ENCODE measurements at regions not wholly inside any gene's neighbourhood (a gene's known extent, or its start where the extent isn't known, plus 50 kb on each side); places are given as distances from the start of the nearest gene placed in this dataset.

DNA sequence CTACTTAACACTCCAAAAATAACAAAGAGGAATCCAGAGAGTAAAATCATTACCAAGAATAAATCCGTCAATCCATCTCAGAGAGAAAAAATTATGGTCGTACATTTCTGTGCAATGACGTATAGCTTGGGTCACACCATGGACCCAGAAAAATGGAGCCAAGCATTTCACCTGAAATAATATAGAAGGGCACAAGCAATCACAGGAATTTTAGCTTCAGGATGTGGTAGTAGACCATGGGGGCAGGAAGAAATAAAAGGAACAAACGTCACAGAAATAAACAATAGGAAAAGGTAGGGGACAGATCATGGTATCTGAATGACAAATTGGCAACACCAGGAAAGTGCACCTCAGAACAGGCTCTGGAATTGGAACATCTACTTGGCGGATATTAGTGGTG, 231.0 kb downstream of the PLK2 start:
- H3K4me3 ChIP-seq (ENCODE audit: low read length): no peak overlapping the region
- DNase-seq (ENCODE audit: low read depth, low spot score): no peak

DNA sequence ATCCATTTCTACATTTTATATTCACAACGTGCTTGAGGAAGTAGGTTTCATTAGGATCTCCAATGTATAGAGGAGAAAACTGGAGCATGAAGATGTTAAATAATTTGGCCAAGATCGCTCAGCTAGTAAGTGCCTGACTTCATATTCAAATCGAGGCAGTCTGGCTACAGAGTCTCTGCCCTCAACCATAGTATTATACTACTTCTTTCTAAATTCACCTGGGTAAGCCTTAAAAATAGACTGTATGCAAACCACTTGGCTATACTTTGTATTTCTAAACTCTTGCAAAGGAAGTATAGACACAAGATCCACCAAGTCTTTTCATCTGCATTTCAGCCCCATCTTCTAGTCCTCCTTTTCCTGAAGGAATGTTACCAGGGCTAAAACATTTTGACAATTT, 232.0 kb downstream of the PLK2 start:
- no peak for DNase-seq (ENCODE audit: low read depth, low spot score)
- no peak overlapping the region for H3K4me3 ChIP-seq (ENCODE audit: low read length)

DNA sequence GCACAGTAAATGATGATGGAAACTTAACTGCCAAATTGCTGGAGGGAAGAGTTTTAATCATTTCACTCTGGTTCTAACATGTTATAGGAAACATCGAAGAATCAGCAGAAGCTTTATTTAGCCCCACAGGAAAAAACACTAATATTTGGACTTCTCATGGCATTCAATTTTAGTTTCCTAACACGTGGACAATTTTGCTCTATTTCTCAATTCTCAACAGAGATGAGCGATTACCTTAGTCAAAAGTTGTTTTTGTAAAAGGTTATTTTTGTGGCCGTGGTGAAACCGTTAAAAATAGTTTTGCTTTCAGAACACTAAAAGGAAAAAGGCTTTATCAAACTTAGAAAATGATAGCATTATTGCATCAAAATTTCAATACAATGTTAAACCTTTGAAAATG, 235.2 kb downstream of the PLK2 start:
- no peak for DNase-seq (ENCODE audit: low read depth, low spot score)
- no peak overlapping the region for H3K4me3 ChIP-seq (ENCODE audit: low read length)

DNA sequence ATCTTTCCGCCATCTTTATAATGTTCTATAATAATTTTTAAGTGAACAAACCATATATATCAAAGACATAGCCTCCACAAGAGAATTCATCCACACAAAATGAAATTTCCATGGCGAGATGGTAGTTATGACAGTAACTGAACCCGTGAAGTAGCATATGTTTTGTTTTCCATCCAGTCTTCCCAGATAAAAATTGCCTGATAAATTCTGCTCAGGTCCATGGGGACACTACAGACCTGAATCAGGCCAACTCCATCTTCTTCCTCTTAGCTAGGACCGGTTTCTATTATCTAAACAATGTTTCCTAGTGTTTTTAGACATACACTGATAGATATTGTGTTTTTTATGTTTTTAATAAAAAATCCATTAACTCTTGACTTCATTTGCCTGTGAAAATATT, 235.7 kb downstream of the PLK2 start:
- no peak for DNase-seq (ENCODE audit: low read depth, low spot score)
- H3K4me3 ChIP-seq (ENCODE audit: low read length): no peak overlapping the region

DNA sequence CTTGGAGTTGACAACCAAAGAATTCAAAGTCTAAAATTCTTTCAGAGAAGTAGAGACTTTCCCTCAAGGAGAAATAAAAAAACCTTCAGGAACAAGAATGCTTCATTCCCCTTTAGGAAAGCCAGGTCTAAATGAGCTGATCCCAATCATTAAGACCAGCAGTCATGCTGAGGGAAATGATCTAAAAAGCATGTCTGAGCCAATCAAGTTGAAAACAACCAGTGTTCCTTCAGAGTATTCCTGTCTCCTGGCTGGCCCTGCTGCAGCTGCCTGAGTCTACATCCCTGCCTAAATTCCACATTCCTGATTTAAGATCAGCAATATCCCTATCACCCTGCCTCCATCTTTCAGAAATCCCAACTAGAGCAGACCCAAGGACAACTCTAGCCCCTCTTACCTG, 244.5 kb downstream of the PLK2 start:
- no peak for DNase-seq (ENCODE audit: low read depth, low spot score)
- H3K4me3 ChIP-seq (ENCODE audit: low read length): no peak overlapping the region

DNA sequence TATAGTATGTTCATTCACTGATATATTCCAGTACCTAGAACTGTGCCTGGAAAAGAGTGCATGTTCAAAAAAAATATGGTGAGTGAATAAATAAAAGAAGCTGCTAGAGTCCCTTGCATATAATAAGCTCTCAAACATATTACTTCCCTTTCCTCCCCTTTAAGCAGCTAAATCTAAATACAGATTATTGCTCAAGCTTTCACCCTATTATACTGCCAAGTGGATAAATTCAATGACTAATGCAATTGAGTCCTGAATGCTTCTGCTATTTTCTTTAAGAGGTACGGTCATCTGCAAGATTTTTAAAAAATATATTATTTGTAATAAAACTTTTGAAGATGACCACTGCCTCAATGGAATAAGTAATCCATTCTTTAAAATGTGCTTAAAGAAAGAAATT, 248.4 kb downstream of the PLK2 start:
- H3K4me3 ChIP-seq (ENCODE audit: low read length): no peak overlapping the region

DNA sequence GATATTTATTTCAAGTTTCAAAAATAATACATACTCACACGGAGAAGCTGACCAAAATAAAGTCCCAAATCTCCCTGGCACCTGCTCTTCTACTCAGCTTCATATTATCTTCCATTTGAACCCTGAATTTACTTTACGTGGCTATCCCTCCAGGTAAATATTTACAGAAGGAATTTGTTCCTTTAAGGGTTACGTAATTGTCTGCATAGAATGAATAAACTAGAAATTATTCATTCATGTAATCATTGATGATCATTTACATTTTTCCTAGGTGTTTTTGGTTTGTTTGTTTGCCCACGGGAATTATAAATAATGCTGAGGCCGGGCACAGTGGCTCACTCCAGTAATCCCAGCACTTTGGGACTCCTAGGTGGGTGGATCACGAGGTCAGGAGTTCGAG, 251.2 kb downstream of the PLK2 start:
- DNase-seq (ENCODE audit: low read depth, low spot score): no peak
- no peak overlapping the region for H3K4me3 ChIP-seq (ENCODE audit: low read length)

More for the DNA sequence above, 248.4 kb downstream of the PLK2 start:
- DNase-seq (ENCODE audit: low read depth, low spot score): no peak

DNA sequence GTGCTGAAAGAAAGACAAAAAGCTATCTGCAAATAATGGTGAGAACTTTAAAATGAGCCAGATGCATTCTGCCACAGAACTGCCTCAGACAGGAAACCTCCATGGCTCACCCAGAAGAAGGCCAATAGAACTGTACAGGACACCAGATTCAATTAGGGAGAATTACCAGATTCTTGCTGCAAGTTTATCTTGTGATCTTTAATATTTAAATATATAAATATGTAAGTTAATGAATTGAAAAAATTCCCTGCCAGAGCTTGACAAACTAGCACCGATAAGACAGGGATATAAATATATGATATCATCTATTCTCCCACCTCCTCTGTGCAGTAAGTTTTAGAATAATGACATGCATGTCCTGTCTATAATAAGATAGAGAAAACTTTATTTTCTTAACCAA, 252.8 kb downstream of the PLK2 start:
- no peak overlapping the region for H3K4me3 ChIP-seq (ENCODE audit: low read length)
- DNase-seq (ENCODE audit: low read depth, low spot score): no peak

DNA sequence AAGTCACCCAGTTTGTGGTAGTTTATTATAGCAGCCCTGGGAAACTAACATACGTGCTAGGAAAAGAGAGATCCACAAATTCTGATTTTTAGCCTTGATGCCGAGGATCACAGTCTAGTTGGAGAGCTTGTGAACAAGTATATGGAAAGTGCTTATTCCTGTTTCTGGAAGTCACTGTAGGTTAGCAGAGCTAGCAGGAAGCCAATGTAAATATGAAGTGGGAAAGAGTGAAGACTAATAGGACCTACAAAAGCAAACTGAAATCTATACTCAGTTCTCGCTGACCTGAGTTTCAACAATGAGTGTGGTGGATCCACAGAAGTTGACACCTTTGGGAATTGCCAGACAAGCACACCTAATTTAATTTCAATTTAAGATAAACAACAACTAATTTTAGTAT, 254.9 kb downstream of the PLK2 start:
- no peak overlapping the region for H3K4me3 ChIP-seq (ENCODE audit: low read length)
- DNase-seq (ENCODE audit: low read depth, low spot score): no peak

DNA sequence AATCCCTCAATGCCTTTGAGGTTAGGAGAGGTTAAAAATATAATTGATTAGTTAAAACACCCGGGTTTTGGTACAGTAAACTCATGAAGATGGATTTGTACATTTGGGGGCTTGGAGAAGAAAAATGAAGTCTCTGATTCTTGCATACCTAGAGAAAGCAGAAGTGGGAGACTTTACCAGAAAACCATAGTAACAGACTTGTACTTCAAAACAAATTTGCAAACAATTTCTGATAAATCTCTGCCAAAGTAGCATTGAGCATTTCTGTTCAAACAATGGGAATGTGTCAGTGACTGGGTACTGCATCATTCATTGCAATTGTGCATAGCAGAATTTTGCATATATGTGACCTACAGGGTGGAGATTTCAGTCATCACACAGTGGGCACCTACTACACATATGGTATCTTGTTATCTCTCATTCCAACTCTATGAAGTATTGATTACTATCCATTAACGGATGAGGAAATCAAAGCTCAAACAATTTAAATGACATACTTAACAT, 256.9 kb downstream of the PLK2 start:
- no peak for DNase-seq (ENCODE audit: low read depth, low spot score)
- H3K4me3 ChIP-seq (ENCODE audit: low read length): no peak overlapping the region

DNA sequence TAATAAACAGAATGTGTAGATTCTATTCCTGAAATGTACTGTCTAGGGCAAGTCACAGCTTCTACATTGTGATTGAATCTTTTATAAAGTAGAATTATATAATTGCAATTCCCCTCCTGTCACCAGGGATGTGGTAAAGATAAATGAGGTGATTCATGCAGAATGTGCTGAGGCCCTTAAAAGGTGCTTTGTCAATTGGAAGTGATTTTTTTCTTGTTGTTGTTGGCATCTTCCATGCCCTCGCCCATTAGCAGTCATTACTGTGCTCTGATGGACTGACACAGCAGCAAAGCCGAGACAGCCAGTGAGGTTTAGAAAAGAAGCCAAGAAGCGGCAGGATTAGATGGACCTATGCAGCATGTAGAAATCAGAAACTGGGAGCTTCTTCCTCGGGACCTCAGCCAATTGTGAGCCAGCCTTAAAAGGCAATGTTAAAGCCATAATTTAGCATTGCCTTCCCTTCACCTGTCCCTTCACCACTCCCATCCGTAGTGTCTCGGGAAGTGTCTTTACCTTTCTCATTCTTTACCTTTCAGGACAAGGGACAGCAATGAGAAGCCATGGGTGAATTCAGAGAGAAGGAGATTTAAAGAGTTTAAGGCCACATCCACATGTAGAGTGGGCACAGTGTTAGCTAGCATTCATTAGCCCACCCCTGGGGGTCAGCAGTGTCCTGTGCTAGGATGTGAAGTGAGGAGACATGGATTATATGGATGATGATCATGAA, 257.8 kb downstream of the PLK2 start:
- DNase-seq (ENCODE audit: low read depth, low spot score): no peak
- no peak overlapping the region for H3K4me3 ChIP-seq (ENCODE audit: low read length)

DNA sequence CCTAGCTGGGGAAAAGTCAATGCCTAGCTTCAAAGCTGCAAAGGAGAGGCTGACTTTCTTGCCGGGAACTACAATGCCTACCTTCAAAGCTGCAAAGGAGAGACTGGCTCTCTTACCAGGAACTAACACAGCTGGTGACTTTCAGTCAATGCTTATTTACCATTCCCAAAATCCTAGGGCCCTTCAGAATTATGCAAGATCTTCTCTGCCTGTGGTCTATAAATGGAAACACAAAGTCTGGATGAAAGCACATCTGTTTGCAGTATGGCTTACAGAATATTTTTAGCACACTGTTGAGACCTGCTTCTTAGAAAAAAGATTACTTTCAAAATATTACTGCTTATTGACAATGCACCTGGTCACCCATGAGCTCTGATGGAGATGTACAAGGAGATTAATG, 259.4 kb downstream of the PLK2 start:
- DNase-seq (ENCODE audit: low read depth, low spot score): no peak
- H3K4me3 ChIP-seq (ENCODE audit: low read length): no peak overlapping the region

DNA sequence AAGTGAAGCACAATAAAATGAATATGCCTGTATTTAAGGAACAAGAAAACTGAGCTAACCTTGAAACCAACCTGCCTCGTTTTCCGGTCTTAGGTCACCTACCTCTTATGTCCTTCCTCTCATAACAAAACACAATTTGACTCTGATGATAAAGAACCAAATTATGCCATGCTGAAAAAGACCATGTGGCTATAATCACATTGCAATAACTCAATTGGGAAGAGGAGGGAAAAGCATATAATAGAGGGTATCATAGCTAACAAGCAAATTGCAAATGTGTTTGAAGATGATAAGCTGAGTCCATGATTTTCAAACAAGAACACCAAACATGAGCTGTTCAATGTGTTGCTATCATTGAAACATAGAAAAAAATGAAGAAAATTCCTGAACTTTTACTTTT, 260.8 kb downstream of the PLK2 start:
- no peak overlapping the region for H3K4me3 ChIP-seq (ENCODE audit: low read length)
- no peak for DNase-seq (ENCODE audit: low read depth, low spot score)

DNA sequence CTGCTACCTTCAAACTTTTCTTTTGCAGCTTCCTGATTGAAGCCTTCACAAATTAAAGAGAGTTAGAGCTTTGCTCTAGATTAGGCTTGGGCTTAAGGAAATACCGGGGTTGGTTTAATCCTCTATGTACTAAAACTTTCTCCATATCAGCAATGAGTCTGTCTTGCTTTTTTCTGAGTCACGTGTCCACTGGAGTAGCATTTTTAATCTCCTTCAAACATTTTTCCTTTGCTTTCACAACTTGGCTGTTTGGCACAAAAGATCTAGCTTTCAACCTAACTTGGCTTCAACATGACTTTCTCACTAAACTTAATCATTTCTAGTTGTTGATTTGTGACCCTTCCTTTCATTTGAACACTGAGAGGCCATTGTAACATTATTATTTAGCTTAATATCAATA, 261.6 kb downstream of the PLK2 start:
- no peak for DNase-seq (ENCODE audit: low read depth, low spot score)
- no peak overlapping the region for H3K4me3 ChIP-seq (ENCODE audit: low read length)

DNA sequence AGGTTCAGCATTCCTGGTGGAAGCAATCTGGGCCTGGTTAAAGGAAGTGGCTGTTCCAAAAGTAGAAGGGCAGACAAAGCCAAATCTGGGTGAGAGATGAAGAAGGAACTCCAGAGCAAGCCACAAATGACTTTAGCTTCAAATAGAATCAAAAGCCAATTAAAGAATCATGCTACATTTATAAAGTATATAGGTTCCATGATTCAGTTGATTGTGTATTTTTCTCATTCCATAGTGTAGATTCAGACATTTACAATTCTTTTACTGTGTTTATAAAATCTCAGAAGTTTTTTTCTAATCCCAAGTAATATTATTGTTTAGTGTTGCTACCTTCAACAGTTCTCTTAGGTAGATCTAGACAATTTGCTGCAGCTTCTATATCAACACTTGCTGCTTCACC, 262.0 kb downstream of the PLK2 start:
- H3K4me3 ChIP-seq (ENCODE audit: low read length): no peak overlapping the region
- DNase-seq (ENCODE audit: low read depth, low spot score): no peak

DNA sequence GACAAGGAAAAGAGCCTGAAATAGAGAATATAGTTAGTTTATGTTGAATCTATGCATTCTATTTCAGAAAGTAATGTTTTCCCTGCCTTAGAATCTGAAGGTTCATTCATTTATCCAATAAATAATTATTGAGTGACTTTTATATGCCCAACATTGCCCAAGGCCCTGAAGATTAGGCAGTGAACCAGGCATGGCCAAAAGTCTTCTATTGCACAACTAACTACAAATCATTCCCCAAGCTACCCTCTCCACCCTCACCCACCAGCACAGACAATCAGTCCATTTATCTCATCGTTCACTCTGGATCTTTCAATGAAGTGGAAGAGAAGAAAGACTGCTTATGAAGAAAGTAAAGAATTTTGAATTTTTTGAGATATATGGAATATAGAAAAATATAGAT, 268.4 kb downstream of the PLK2 start:
- H3K4me3 ChIP-seq (ENCODE audit: low read length): no peak overlapping the region
- no peak for DNase-seq (ENCODE audit: low read depth, low spot score)

DNA sequence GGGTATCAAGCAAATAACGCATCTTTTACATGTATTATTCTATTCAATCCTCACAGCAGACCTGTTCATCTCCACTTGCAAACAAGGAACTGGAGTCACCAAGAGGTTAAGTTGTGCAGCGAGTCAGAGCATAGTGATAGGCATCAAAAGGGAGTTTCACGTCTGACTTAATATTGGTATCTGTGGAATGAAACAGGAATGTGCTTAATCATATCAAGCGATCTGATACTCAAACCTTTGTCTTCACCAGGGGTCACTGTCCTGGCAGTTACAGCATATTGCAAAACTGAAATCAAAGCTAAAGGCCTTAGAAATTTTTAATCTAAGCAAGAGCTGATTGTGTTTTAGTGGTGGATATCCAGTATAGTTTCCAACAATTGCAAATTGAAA, 271.6 kb downstream of the PLK2 start:
- no peak overlapping the region for H3K4me3 ChIP-seq (ENCODE audit: low read length)
- no peak for DNase-seq (ENCODE audit: low read depth, low spot score)

DNA sequence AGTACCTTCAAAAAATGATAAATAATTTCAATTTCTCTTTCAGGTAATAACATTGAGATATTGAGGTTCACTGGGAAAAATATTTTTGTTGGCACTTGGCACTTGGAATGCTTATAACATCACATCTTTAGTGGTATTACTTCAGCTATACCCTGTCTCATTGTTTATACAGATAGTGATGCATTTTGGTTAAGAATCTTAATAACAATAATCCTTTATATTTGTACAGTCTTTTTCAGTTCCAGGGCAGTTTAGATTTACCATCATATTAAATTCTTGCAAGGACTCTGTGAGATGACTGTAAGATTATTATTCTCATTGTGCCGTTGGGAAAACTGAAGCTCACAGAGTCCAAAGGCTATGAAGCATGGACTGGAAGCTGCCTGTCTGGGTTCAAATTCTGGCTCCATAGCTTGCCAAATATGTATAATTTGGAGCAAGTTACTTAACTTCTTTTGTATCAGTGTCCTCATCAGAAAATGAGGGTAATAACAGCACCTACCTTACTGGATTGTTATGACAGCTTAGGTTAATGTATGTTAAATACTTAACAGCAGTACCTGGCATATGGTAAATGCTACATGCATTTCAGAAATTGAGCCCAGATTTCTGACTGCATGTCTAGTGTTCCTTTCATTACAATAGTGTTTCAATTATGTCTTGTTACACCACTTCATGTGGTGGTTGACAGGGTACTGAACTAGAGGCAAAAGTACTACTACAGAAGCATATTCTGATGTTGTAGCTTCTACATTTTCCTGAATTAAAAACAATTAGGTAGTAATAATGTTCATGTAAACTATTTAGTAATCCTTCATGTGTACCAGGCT, 272.2 kb downstream of the PLK2 start:
- DNase-seq (ENCODE audit: low read depth, low spot score): no peak
- no peak overlapping the region for H3K4me3 ChIP-seq (ENCODE audit: low read length)

DNA sequence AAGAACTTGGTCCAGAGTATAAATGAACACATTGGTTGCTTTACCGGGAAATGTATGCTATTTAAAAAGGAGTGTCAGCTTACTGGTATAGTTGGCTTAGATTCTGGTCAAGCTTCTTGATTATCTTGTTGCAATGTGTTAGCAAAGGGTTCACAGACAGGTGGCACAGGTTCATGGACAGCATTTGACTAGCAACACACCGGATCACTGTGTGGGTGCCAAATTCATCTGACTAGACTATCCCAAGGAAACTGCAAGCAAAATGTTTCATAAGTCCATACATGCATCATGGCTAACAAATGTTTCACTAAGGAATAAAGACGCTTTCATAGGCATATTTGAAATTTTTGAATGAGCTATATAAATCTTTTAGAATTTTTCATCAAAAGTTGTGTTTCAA, 274.1 kb downstream of the PLK2 start:
- H3K4me3 ChIP-seq (ENCODE audit: low read length): no peak overlapping the region
- no peak for DNase-seq (ENCODE audit: low read depth, low spot score)

DNA sequence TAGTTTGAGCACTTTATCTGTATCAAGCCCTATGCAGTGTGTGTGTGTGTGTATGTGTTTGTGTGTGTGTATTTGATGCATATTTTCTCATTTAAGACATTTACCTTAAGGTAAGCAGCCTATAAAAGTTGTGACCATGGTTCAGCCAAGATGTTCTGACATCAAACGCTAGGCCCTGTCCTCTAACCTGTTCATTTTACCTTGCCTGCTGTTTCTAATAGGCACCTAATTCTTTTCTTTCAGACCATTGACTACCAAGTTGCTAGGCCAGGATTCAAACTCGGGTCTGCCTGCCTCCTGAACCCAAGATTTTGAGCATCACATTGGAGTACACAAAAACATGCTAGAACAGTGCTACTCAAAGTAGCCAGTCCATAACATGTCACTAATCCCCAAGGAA, 274.5 kb downstream of the PLK2 start:
- H3K4me3 ChIP-seq (ENCODE audit: low read length): no peak overlapping the region
- no peak for DNase-seq (ENCODE audit: low read depth, low spot score)

DNA sequence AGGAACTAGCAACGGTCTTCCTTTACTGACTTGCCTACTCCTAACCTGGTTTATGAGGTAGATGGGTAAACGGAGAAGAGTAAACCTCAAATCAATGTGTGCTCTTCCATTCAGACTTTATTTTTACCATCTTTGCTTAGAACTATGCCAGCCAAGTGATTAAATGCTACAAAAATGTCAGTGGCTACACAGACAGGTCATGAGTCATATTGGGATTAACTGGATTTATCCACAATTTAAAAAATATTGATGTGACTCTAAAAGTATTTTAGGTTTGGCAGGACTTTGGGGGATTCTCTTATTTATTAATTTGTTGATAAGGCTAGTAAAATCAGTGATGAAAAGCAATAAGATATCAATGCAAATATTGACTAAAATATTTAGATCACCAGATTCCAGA, 275.0 kb downstream of the PLK2 start:
- no peak for DNase-seq (ENCODE audit: low read depth, low spot score)
- no peak overlapping the region for H3K4me3 ChIP-seq (ENCODE audit: low read length)
